ENCODE measurements at regions not wholly inside any gene's neighbourhood (a gene's known extent, or its start where the extent isn't known, plus 50 kb on each side); places are given as distances from the start of the nearest gene placed in this dataset.

- TF ChIP-seq CTCF (optimal IDR thresholded peaks at IDR 0.05 in 1 of 3, IDR thresholded peaks at IDR 0.05 in 1 of 3, conservative IDR thresholded peaks at IDR 0.05 in 1 of 3; ENCODE audit: extremely low read depth in 1 of 3, insufficient read depth in 2 of 3, low read length in 3 of 3), result no peak
- no peak for TF ChIP-seq EZH2 (IDR thresholded peaks at IDR 0.05; ENCODE audit: low read length)
These were observed 229.6 kb upstream of the BLID start for GRCh38 chr11:122345586-122345985.
